ENCODE measurements at regions not wholly inside any gene's neighbourhood (a gene's known extent, or its start where the extent isn't known, plus 50 kb on each side); places are given as distances from the start of the nearest gene placed in this dataset.

DNA sequence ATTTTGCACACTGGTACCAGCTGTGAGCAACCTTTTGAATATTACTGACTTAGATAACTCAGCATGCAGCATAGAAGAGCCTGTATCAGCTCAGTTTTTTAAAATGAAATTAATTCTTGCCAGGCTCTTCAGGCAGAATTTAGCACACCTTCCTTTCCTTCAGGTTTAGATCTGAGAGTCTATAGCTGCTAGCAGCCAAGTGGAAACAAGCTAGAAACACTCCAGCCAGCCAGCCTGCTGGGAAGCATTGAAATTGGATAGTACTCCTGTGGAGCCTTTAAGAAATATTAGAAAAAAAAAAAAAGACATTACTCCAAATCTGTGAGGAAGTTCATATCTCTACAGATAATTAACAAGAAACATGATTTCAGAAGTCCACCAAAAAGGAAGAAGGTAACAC is 812.2 kb downstream of the DTWD2 start:
- DNase-seq (ENCODE audit: low read depth) (no peak), FAIRE-seq (no peak)
- Histone ChIP-seq H3K27me3 (ENCODE audit: control insufficient read depth, insufficient read depth, low read length) (no peaks in the 10 kb centered on the region), H3K36me3 (ENCODE audit: control insufficient read depth, insufficient read depth, low read length) (no peaks in the 10 kb centered on the region), H3K4me3 (ENCODE audit: low read depth, low read length) (no peak overlapping the region)
- TF ChIP-seq, protein P1, sequence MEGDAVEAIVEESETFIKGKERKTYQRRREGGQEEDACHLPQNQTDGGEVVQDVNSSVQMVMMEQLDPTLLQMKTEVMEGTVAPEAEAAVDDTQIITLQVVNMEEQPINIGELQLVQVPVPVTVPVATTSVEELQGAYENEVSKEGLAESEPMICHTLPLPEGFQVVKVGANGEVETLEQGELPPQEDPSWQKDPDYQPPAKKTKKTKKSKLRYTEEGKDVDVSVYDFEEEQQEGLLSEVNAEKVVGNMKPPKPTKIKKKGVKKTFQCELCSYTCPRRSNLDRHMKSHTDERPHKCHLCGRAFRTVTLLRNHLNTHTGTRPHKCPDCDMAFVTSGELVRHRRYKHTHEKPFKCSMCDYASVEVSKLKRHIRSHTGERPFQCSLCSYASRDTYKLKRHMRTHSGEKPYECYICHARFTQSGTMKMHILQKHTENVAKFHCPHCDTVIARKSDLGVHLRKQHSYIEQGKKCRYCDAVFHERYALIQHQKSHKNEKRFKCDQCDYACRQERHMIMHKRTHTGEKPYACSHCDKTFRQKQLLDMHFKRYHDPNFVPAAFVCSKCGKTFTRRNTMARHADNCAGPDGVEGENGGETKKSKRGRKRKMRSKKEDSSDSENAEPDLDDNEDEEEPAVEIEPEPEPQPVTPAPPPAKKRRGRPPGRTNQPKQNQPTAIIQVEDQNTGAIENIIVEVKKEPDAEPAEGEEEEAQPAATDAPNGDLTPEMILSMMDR (IDR thresholded peaks at IDR 0.05; ENCODE audit: insufficient read depth, low read length, severe bottlenecking): no peak

DNA sequence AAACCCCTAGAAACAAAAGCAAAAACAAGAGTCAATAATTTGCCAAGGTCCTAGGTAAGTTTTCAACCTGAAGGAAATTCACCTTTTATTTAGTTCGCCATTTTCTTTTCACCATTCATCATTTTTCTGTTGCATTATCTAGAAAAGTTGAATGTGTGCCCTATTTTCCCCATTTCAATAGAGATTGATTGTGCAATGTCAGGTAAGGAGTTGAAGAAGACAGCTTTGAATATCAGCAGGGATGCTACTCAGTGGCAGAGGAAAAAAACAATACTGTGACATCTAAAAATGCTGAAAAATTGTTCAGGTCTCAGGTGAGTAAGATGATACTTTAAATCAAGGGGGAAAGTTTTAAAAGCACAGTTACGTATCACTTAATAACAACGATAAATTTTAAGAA is 813.7 kb downstream of the DTWD2 start:
- DNase-seq (ENCODE audit: low read depth): no peak
- Histone ChIP-seq H3K4me3 (ENCODE audit: low read depth, low read length) (no peak overlapping the region), H3K36me3 (ENCODE audit: control insufficient read depth, insufficient read depth, low read length) (no peaks in the 10 kb centered on the region), H3K27me3 (ENCODE audit: control insufficient read depth, insufficient read depth, low read length) (no peaks in the 10 kb centered on the region)
- FAIRE-seq: no peak
- TF ChIP-seq, protein P1 (IDR thresholded peaks at IDR 0.05; ENCODE audit: insufficient read depth, low read length, severe bottlenecking): no peak

DNA sequence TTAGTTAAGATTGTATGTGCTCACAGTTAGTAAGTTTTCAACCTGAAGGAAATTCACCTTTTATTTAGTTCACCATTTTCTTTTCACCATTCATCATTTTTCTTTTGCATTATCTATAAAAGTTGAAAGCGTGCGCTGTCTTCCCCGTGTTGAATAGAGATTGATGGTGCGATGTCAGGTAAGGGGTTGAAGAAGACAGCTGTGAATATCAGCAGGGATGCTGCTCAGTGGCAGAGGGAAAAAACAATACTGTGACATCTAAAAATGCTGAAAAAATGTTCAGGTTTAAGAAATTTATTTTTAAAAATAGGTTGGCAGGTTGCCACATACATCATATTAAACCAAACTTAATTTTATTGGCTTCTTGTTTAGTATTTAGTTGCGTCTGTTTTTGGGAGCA is 815.0 kb downstream of the DTWD2 start:
- no peak for FAIRE-seq
- no peaks in the 10 kb centered on the region for H3K36me3 ChIP-seq (ENCODE audit: control insufficient read depth, insufficient read depth, low read length)
- no peak for DNase-seq (ENCODE audit: low read depth)
- no peaks in the 10 kb centered on the region for H3K27me3 ChIP-seq (ENCODE audit: control insufficient read depth, insufficient read depth, low read length)
- H3K4me3 ChIP-seq (ENCODE audit: low read depth, low read length): no peak overlapping the region
- TF ChIP-seq, protein P1 (IDR thresholded peaks at IDR 0.05; ENCODE audit: insufficient read depth, low read length, severe bottlenecking): no peak

DNA sequence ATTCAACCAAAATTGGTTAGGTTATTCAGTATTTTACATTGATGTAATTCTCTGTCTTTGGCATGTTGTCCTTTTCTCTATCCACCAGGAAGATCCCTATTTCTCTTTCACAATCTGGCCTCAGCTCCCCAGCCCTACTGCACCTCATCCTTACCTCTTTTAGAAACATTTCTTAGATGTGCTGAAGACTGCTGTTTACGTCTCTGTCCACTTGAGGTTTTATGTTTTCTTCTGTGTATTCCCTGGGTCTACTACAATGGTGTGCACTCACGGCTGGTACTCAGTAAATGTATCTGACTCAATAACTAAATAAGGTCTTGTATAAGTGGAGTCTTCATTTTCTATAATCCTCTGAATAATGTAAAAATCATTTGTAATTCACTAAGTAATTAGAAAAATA is 822.7 kb downstream of the DTWD2 start:
- Histone ChIP-seq H3K36me3 (ENCODE audit: control insufficient read depth, insufficient read depth, low read length) (no peaks in the 10 kb centered on the region), H3K27me3 (ENCODE audit: control insufficient read depth, insufficient read depth, low read length) (no peaks in the 10 kb centered on the region), H3K4me3 (ENCODE audit: low read depth, low read length) (no peak overlapping the region)
- FAIRE-seq: no peak
- TF ChIP-seq, protein P1 (IDR thresholded peaks at IDR 0.05; ENCODE audit: insufficient read depth, low read length, severe bottlenecking): no peak
- no peak for DNase-seq (ENCODE audit: low read depth)

DNA sequence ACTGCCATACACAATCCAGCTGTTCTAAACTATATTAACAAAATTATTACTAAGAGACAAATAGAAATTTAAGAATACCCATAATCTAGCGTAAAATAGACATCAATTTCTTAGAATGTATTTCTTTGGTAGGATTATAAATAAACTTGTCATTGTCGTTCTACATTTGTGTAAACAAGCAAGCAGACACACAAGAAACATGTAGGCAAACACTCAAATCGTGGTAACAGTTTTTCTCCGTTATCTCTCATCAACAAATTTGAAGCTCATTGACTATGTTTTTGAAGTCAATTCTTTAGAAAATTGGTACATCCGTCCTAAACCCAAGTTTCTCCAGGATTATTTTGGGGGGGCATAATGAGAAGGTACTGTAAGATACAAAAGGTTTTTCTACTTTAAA is 832.2 kb downstream of the DTWD2 start:
- DNase-seq (ENCODE audit: low read depth): no peak
- Histone ChIP-seq H3K4me3 (ENCODE audit: low read depth, low read length) (no peak overlapping the region), H3K27me3 (ENCODE audit: control insufficient read depth, insufficient read depth, low read length) (no peaks in the 10 kb centered on the region), H3K36me3 (ENCODE audit: control insufficient read depth, insufficient read depth, low read length) (no peaks in the 10 kb centered on the region)
- FAIRE-seq: no peak
- TF ChIP-seq, protein P1 (IDR thresholded peaks at IDR 0.05; ENCODE audit: insufficient read depth, low read length, severe bottlenecking): no peak

DNA sequence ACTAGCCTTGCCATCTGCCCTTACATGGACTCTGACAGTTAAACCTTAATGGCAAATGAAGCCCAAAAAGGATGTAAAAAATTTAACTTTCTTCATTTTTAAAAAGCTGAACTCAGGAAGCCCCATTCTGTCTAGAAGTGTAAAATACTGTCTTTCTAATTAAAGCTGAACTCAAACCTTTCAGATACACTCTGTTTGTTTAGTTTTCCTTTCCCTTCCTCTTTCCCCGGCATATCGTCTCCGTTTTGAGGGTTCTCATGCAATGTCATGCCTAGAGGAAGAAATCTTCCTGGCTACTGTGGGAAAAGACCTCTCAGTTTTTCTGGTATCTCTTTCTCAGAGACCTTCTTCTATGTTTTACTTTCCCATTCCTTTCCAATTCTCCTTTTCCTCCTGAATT is 841.5 kb downstream of the DTWD2 start:
- FAIRE-seq: no peak
- TF ChIP-seq, protein P1 (IDR thresholded peaks at IDR 0.05; ENCODE audit: insufficient read depth, low read length, severe bottlenecking): no peak
- no peak for DNase-seq (ENCODE audit: low read depth)
- H3K4me3 ChIP-seq (ENCODE audit: low read depth, low read length): no peak overlapping the region
- no peaks in the 10 kb centered on the region for H3K27me3 ChIP-seq (ENCODE audit: control insufficient read depth, insufficient read depth, low read length)
- no peaks in the 10 kb centered on the region for H3K36me3 ChIP-seq (ENCODE audit: control insufficient read depth, insufficient read depth, low read length)

All from bronchial epithelial cell (primary cell).